SHP77 (cell line): ENCODE measurements at regions not wholly inside any gene's neighbourhood (a gene's known extent, or its start where the extent isn't known, plus 50 kb on each side); places are given as distances from the start of the nearest gene placed in this dataset.

Experiments
- DNase-seq, 2 experiments: peaks; one replicate each; lab custom pipeline; 2025; lab: John Stamatoyannopoulos, UW

DNA sequence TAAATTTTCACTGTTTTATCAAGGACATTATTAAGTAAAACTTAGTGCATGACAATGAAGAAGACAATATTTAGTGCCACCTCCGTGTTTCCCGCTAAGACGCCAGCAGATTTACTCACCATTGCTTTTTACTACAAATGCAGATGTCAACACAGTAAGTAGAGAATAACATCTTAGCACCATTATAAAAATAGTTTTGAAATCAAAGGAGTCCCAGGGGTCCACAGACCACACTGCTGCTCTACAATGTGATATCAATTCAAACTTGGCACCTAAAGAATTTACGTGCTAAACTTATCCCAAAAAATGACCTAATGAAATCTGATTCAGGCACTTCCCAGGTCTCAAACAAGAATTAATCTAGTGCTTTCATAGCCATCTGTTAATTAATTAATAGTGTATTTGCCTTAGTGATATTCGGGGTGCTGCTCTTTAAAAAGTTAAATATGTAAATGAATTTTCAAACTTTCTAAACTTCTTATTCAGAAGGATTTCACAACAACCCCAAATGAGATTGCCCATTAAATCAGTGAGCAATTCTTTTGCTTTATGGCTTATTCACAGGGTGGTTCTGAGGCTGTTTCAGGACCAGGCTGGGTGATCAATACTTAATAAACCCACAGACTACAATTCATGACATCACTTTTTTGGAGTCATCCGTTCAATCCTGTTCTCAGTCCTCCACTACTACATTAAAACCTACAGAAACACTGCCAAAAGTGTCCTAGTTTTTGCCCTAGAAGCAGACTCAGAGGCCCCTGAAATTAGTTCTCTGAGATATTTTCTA is 161.3 kb upstream of the LMNTD1 start:
- no peak for DNase-seq

DNA sequence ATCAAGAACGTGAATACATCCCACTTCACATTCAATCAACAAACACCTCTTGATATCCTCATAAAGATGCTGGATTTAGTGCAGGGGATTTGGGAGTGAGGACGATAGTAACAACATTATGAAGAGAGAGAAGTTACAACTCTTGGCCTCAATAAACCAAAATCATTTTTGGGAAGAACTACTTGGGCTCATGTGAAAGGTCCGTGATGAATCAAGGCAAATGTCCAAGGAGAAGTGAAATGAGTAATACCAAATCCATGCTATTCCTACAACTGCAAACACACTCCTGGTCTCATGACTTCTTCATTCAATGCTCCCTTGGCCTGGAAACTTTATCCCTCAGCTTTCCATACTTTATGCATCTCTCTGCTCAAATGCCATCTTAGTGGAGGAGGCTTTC is 162.0 kb upstream of the LMNTD1 start:
- no peak for DNase-seq

DNA sequence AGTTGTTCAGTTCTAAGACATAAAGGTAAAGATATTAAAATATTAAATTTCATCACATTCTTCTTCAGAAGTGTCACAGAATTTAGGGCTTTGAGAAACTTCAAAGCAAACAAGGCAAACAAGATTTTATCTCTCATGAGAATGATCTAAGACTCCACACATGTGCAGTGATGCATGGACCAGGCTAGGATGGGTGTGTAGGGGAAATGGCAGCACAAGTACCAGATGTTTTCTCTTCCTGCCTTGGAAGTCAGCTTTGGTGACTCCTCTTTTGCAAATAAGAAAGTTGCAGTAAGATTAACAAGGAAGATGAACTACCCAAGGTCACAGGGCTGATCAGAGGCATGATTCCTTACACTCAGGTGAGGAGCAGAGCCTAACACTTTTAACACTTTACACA is 163.8 kb upstream of the LMNTD1 start:
- DNase-seq: no peak

DNA sequence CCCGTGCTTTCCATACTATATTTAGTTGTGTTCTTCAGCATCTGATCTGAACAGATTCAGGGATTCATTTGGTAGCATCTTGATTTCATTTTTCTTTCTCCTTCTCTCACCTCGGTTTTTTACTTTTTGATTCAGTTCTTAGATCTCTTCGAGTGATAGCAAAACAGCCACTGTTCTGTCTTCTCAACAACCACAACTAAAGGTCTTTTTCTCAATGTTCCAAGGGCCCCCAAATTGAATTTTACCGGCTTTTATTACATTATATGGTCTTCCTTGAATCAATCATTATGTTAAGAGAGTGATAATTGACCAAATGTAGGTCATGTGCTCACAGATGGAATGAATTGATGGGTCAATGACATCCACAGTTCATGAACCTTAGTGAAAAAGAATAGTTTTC is 164.5 kb upstream of the LMNTD1 start:
- DNase-seq: no peak

DNA sequence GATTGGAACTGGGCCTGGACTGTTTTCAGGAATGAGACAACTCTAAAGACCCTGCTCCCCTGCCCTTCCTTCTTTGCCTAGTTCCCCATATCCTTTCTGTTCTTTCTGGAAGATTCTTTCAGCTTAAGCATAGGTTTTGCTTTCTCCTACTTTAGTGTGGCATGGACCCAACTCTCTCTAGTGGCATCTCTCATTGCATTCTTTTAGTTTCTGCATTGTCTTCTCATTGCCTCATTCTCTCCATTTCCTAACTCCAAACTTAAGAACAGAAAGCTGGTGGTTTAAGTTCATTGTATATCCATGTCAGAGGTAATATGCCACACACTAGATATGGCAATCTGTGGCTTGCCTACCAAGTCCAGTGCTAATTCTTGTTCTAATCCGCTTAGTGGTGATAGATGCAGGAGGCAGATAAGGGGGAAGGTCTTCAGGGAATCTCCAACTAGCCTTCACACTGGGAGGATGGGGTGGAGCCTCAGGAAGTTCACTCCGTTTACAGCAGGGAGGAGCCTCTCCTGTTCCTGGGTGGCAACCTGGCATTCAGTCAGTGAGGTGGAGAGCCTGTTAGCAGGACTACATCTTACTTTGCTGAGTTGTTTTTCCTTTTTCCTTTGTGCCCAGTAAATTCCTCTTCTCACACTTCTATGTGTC is 165.1 kb upstream of the LMNTD1 start:
- no peak for DNase-seq

DNA sequence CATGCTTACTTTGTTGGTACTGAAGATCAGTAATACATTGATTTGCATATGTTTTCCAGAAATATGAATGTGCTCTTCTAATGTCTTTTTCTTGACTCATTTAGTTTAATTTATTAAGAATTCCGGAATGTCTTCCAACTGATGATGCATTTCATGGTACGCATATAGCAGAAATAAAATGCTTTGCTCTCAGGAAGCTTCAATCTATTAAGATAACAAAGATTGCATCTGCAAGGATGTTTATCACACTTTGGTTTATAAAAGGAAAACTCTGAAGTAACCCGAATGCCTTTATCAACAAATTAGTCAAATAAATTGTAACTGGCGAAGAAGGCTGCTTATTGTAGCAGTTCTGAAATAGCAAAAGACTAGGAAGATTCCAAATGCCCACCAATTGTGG is 166.4 kb upstream of the LMNTD1 start:
- no peak for DNase-seq

DNA sequence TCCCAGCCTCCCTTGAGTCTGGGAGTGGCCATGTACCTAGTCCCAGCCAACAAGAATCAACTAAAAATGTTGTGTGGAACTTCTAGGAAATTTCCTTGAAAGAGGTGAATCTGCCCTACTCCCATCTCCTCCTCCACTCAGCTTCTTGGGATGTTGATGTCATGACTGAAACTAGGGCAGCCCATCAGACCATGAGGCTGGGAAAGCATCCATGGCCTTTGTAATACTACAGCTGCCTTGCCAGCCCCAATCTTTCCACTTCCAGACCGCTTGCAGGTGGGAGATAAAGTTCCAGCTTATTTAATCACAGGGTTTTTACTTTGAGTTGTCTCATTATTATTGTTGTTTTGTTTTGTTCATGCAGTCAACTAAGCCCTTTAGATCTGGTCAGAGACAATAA is 170.3 kb upstream of the LMNTD1 start:
- DNase-seq: no peak

DNA sequence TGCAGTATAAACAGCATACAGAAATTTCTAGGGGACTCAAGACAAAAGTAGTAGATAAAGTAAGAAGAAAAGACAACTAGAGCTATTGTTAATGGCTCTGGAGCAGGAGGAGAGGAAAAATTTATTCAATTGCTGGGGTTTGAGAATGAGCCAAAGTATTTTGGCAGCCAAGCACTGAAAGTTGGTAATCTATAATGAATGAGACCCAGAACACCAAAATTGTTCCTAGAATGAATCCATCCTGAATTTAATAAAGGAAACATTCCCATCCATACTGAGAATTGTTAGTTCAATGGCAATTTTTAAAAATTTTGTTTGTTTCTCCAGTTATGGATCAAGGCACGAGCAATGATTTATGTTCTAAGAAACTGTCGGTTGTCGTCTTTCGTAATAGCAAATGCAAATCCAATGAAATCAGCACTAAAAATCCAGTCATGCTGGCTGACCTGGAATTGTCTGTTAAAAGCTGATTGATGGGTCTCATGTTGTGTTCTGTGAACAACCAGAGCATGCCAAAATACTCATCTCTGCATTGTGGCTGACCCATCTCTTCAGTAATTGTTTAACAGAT is 170.9 kb upstream of the LMNTD1 start:
- no peak for DNase-seq

DNA sequence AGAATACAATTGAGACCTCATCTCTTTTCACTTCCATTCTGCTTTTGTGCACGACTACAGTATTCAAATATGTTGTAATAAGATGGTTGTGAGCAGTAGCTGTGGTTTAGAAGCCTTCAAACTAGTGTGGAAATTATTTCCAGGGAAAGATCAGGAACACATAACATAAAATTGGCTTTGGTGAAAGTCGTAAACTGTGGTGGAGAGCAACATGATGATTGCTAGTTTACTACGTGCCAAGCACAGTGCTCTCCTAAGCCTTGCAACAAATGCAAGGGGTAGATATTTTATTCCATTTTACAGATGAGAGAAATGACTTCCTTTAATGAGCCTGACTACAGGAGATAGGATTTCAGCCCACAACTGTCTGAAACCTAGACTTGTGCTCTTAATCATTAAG is 172.4 kb upstream of the LMNTD1 start:
- DNase-seq: no peak

DNA sequence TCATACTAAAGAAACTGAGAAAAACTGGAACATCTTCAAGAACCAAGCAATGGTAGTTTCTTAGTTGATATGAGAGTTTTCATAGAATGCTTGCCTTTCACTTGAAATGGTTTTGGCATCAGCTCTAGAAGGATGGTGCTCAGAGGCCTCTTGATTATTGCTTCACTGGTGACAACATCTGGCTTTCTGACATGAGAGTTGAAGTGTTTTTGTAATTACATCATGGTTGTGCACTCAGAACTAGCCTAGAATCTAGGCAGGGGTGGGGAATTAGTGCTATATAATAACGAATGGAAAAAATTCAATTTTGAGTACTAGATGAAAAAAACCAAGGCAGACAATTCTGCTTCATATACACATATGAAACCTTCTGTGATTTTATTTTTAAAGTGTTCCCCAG is 172.8 kb upstream of the LMNTD1 start:
- no peak for DNase-seq

DNA sequence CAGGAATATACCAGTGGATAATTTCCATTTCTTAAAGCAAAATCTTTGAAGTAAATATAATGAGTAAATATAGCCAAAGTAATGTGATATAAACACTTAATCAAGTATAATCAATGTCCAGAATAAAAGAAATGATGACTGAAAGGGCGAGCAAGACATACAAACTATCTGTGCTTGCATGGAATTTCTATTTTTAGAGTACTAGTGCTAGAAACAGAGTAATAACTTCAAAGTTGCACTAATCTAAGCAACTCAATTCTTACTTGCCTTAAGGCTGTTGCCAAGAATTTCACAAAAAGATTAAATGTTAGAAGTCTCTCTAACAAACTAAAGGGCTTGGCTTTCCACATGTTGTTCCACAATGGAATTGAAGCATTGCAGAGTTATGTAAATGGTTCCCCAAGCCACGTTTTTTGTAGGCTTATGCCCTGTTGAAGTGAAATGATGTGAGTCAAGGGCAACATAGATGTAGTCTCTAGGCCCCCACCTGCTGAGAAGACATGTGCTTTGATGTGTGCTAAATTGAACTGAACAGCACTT is 175.0 kb upstream of the LMNTD1 start:
- DNase-seq: no peak

DNA sequence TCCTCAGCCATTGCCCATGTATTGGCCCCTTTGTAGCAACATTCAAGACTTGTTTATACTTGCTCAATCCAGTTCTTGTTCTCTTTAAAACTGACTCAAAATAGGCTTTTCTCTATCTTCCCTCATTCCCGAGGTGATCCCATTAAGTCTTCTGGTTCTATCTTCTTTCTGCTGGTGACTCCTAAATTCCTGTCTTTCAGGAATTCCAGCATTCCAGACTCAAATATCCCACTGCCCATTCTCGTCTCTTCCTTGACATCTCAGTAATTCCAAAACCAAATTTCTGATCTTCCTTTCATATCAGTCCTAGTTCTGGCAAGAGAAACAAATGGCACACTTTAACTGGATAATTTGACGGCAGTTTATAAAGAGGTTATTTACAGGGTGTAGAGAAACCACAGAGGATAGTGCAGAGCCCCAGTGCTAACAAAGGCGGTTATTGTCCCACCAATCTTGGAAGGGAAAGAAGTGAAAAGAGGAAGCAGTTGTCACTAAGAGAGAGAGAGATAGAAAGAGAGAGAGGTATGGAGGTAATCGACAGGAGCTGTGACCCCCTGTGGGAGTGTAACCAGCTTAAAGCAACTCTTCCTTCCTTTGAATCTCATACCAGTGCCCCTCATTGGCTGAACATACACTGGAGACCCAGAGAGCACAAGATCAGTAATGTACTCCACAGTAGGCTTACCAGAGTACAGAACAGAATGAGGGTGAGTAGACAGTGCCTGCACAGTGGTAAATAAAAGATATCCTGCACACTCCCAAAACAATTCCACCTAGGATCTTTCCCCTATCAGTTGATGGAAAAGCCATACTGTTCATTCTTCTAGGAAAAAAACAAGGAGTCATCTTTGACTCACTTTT is 177.6 kb upstream of the LMNTD1 start:
- DNase-seq: no peak

DNA sequence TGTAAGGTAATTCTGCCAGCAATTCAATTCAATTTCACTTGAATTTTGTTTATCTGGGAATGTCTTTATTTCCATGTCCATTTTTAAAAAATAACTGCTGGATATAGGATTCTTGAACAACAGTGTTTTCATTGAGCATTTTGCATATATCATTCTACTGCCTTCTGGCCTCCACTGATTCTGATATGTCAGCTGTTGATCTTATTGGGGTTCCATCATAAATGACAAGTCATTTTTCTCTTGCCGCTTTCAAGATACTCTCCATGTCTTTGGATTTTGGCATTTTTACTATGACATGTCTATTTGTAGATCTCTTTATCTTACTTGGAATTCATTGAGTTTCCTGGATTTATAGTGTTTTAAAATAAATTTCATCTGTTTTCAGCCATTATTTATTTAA is 180.5 kb upstream of the LMNTD1 start:
- no peak for DNase-seq

DNA sequence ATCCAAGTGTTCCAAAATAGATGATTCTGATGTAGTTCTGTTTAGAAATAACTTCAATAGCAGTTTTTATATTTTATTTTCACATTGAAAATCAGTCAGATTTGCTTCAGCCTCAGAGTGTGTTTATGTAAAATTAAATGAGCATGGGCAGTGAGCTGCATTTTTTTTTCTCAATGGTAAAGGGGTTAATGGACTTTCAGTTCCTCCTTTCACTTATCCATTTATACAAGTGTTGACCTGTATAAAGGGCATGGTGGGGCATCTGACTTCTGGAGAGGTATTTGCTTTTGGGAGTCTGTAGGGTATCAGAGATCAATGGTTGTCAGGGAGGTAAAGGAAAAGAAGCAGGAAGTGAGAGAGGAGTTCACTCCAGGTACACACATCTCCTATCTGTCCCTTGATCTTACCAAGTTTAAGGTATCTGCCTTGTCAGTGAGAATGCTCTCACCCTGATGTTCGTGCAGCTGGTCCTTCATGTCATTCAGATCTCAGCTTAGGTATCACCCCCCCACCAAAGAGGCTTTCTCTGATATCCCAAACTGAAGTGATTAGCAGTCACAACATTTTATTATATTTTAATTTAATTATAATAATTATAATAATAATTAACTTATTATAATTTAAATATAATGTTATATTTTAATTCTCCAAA is 181.6 kb upstream of the LMNTD1 start:
- DNase-seq: no peak

DNA sequence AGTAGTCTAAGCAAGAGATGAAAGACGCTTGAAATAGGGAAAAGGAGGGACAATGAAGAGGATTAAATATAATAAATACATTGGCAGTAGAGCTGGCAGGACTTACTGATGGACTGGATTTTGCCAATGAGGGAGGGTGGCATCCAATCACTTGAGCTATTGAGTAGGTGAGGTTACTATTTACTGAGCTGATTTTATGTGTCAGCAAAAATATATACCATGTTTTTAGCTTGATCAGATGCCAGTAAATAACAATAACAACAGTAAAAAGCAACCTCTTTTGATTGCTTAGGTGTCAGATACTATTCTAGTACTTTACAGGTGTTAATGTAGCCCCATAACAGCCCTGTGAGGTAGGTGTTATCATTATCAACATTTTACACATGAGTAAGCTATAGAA is 187.5 kb upstream of the LMNTD1 start:
- no peak for DNase-seq

DNA sequence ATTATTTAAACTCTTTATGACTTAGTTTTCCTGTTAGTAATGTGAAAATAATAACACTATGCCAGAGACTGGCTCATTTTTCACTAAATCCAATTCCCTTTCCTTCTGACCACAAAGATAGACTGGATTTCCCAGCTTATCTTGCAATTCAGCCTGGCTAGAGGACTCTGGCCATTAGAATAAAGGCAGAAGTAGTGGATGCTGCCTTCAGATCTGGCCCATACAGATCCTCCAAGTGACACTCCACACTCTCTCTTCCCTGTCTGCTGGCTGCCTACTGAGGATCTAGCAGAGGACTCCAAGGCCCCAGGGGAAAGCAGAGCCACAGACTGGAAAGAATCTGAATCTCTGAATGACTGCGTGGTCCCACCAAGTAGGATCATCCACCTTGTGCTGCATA is 188.8 kb upstream of the LMNTD1 start:
- DNase-seq: no peak

DNA sequence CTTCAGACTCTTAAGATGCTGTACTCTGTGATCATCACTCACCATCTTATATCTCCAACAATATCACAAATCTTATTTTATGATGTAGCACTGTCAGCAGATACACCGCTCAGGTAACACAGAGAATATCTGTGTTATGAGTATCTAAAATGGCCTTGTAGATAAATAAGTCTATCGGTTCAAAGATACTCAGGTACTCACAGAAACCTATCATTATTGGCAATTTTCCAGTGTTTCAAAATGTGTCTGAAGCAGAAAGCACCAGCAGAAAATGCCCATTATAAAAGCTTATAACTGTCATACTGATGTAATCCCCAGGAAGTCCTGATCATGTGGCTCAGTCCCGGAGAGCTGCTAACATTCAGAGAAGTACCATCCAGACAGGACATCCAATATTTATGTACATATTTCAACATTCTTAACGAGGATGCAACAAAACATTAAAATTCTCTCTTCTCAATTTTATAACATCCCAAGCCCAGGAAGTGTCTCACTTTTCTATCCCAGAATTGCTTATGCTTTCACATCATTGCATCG is 190.7 kb upstream of the LMNTD1 start:
- no peak for DNase-seq

DNA sequence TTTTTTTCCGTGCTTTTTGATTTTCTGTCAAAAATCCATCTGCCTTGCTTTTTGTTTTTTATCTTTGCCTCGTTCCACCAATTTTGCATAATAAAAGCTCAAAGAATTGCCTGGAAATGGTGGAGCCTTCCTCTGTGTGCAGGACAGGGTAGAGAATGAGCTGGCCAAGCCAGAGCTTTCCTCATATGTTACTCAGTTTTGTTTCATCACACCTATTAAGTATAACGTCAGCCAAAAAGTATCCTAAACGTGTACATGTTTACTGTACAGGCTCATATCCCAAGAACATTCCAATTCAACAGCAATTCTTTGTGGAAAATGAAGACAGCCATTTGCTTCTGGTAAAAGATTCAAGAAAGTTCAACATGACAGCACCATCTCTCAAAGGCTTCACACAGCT is 191.2 kb upstream of the LMNTD1 start:
- no peak for DNase-seq

DNA sequence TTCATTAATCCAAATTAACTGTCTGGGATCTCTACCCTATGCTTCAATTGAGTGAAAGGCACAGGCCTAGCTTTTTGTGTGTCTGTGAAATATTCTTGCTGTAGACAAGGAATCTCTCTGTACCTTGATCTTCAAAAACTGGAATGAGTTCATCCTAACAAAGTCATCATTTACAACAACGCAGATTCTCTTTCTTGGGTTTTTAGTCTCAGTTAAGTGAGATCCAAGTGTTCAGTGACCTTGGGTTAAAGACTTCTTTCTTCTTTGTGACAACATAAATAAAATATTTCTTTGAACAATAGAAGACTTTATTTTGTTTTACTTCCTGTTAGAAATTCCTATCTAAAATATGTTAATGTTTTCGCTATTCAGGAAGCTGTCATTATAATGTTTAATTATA is 192.2 kb upstream of the LMNTD1 start:
- DNase-seq: no peak

DNA sequence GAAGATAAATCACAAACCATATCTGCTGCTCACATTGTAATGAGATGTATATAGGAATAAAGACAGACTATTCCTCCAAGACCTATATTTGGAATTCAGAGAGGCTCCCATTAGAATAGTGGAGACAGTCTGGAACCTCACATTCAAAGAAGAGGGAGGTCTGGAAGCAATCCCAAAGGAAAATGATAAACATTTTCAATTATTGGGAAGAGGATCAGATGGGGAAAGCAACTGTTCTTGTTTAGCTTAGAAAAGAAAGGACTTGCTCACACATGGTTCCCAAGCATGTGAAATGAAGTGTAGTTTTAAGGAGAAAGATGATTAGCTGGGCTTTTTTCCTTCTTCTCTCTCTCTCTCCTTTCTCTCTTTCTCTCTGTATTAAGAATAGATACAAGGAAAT is 193.0 kb upstream of the LMNTD1 start:
- no peak for DNase-seq

DNA sequence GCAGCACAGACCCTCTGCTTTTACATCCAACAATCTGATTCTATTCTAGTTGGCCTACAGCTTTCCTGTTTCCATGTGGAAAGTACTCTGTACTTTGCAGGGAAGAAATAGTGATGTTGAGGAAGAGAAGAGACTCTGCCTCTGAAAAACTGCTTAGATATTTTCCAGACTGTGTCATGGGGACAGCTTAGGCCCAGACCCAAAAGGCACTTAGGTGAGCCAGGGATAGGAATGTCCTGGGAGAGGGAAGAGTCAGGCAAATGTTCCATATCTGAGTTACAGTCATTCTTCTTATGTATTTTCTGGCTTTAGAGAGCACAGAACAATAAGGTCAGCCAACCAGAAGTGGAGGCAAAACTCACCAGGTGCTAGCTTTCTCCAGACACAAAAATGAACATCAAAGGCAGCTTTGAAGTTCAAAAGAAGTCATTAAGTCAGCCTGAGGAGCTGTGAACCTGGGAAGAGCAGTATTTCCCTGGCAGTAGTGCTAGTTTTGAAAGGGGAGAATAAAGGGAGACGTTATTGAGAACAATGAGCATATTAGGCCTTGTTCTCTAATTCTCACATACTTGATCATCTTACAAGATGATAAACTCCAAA is 199.7 kb upstream of the LMNTD1 start:
- no peak for DNase-seq
